Stimulated activated naive B cell treated with anti-CD40 and anti-IgM and Interleukin-4, amounts not matched to agents 10 μg/mL and 1 μg/mL and 100 μg/mL, for 72 hours (primary cell): ENCODE measurements at regions not wholly inside any gene's neighbourhood (a gene's known extent, or its start where the extent isn't known, plus 50 kb on each side); places are given as distances from the start of the nearest gene placed in this dataset.
"Not testable (repeated sequence)": the region's sequence is repeated elsewhere in the genome, so short reads cannot be mapped to it uniquely, and the experiment has no call there.

Experiments
- ATAC-seq, 2 donors: fragments of 150-1000 bp; cut with Tn5 transposase; replicated peaks; 2 replicates each; pipeline ENCODE4 v1.10.0; 2021; ENCODE audit warnings: moderate library complexity in 1 of 2
- DNase-seq: peaks from one replicate; pipeline ENCODE4 v3.0.0; 2021
- H3K27ac Mint-ChIP-seq: one replicate; pipeline ENCODE4 v1.8.0; 2022; ENCODE audit warnings: mild to moderate bottlenecking, mixed read lengths
- H3K27me3 Mint-ChIP-seq, 2 donors: one replicate each; pipeline ENCODE4 v1.8.0; 2022; ENCODE audit warnings: mixed read lengths in 2 of 2
- H3K36me3 Mint-ChIP-seq, 2 donors: one replicate each; pipeline ENCODE4 v1.8.0; 2022; ENCODE audit warnings: mixed read lengths in 2 of 2, mild to moderate bottlenecking in 1 of 2
- H3K4me1 Mint-ChIP-seq, 2 donors: one replicate each; pipeline ENCODE4 v1.8.0; 2022; ENCODE audit warnings: mixed read lengths in 2 of 2, mild to moderate bottlenecking in 1 of 2
- H3K4me3 Mint-ChIP-seq, 2 donors: one replicate each; pipeline ENCODE4 v1.8.0; 2022; ENCODE audit warnings: mild to moderate bottlenecking in 2 of 2, mixed read lengths in 2 of 2, moderate library complexity in 1 of 2
- H3K9me3 Mint-ChIP-seq, 2 donors: one replicate each; pipeline ENCODE4 v1.8.0; 2022; ENCODE audit warnings: mixed read lengths in 2 of 2, mild to moderate bottlenecking in 1 of 2

GRCh38 chr6:27814665-27815424 is 97.4 kb downstream of the OR2B2 start:
- DNase-seq (peak; percentile 80), ATAC-seq (peak; percentile 69 to 73)
- H3K27me3 Mint-ChIP-seq, result peaks cover 0 to 5% of the 10 kb centered on the region in 2 donors
- peaks cover 17 to 39% of the 10 kb centered on the region in 2 donors for H3K4me1 Mint-ChIP-seq
- H3K36me3 Mint-ChIP-seq, result peaks cover 11 to 23% of the 10 kb centered on the region in 2 donors
- peaks cover 3 to 7% of the 10 kb centered on the region in 2 donors for H3K9me3 Mint-ChIP-seq
- H3K27ac Mint-ChIP-seq, result peak overlapping the region; percentile 98
- H3K4me3 Mint-ChIP-seq, result peak overlapping the region; percentile 84 to 90

- Mint-ChIP-seq H3K4me1 (peaks cover 19 to 39% of the 10 kb centered on the region in 2 donors), H3K27ac (peak overlapping the region; percentile 98), H3K36me3 (peaks cover 11 to 23% of the 10 kb centered on the region in 2 donors), H3K4me3 (peak overlapping the region; percentile 84 to 90)
- H3K27me3 Mint-ChIP-seq, H3K9me3 Mint-ChIP-seq, DNase-seq: not testable (repeated sequence)
- ATAC-seq, result peak; percentile 19 to 22
Observed at GRCh38 chr6:27814415-27814664, 97.9 kb downstream of the OR2B2 start.

- H3K36me3 Mint-ChIP-seq, result peaks cover 11 to 25% of the 10 kb centered on the region in 2 donors
- H3K27me3 Mint-ChIP-seq, result peaks cover 0 to 5% of the 10 kb centered on the region in 2 donors
- DNase-seq, result no peak
- H3K9me3 Mint-ChIP-seq, result peaks cover 3 to 7% of the 10 kb centered on the region in 2 donors
- peaks cover 19 to 48% of the 10 kb centered on the region in 2 donors for H3K4me1 Mint-ChIP-seq
- ATAC-seq, result no peak
- H3K4me3 Mint-ChIP-seq, result peak overlapping the region in 1 of 2 donors; percentile 90
- peak overlapping the region; percentile 98 for H3K27ac Mint-ChIP-seq
Observed at GRCh38 chr6:27812805-27813492, 99.2 kb downstream of the OR2B2 start.

- H3K4me1 Mint-ChIP-seq, result peaks cover 22 to 53% of the 10 kb centered on the region in 2 donors
- peaks cover 11 to 25% of the 10 kb centered on the region in 2 donors for H3K36me3 Mint-ChIP-seq
- no peak for ATAC-seq
- peaks cover 0 to 5% of the 10 kb centered on the region in 2 donors for H3K27me3 Mint-ChIP-seq
- DNase-seq, result no peak
- H3K4me3 Mint-ChIP-seq, result no peak overlapping the region
- no peak overlapping the region for H3K27ac Mint-ChIP-seq
- H3K9me3 Mint-ChIP-seq, result peaks cover 3 to 7% of the 10 kb centered on the region in 2 donors
Observed at GRCh38 chr6:27812078-27812804, 100.0 kb downstream of the OR2B2 start.

- peaks cover 3 to 7% of the 10 kb centered on the region in 2 donors for H3K9me3 Mint-ChIP-seq
- ATAC-seq, result no peak
- peaks cover 0 to 5% of the 10 kb centered on the region in 2 donors for H3K27me3 Mint-ChIP-seq
- peaks cover 11 to 25% of the 10 kb centered on the region in 2 donors for H3K36me3 Mint-ChIP-seq
- H3K4me3 Mint-ChIP-seq, result peak overlapping the region; percentile 89 to 91
- peak overlapping the region; percentile 97 for H3K27ac Mint-ChIP-seq
- peaks cover 28 to 62% of the 10 kb centered on the region in 2 donors for H3K4me1 Mint-ChIP-seq
- no peak for DNase-seq
Observed at GRCh38 chr6:27811451-27811772, 100.8 kb downstream of the OR2B2 start.

GRCh38 chr6:27810768-27811450 is 101.3 kb downstream of the OR2B2 start:
- peaks cover 28 to 60% of the 10 kb centered on the region in 2 donors for H3K4me1 Mint-ChIP-seq
- peaks cover 0 to 2% of the 10 kb centered on the region in 2 donors for H3K27me3 Mint-ChIP-seq
- peaks cover 9 to 24% of the 10 kb centered on the region in 2 donors for H3K36me3 Mint-ChIP-seq
- DNase-seq (no peak), ATAC-seq (no peak)
- peaks cover 3 to 5% of the 10 kb centered on the region in 2 donors for H3K9me3 Mint-ChIP-seq
- peak overlapping the region; percentile 97 for H3K27ac Mint-ChIP-seq
- peak overlapping the region; percentile 89 to 91 for H3K4me3 Mint-ChIP-seq

GRCh38 chr6:27809939-27810767 is 102.0 kb downstream of the OR2B2 start:
- Mint-ChIP-seq H3K36me3 (peaks cover 6 to 19% of the 10 kb centered on the region in 2 donors), H3K9me3 (peaks cover 3% of the 10 kb centered on the region in 2 donors), H3K27me3 (peaks cover 5 to 6% of the 10 kb centered on the region in 2 donors), H3K4me1 (peaks cover 25 to 52% of the 10 kb centered on the region in 2 donors), H3K4me3 (peak overlapping the region; percentile 89 to 91), H3K27ac (peak overlapping the region; percentile 97)
- ATAC-seq (peak; percentile 42 to 48), DNase-seq (peak; percentile 85)

GRCh38 chr6:27809067-27809938 is 102.9 kb downstream of the OR2B2 start:
- ATAC-seq, result no peak
- Mint-ChIP-seq H3K9me3 (peaks cover 0 to 1% of the 10 kb centered on the region in 2 donors), H3K4me1 (peaks cover 21 to 45% of the 10 kb centered on the region in 2 donors), H3K27ac (peak overlapping the region; percentile 98), H3K4me3 (peak overlapping the region; percentile 91), H3K27me3 (peaks cover 5 to 7% of the 10 kb centered on the region in 2 donors), H3K36me3 (peaks cover 3 to 12% of the 10 kb centered on the region in 2 donors)
- no peak for DNase-seq

GRCh38 chr6:27808242-27809066 is 103.7 kb downstream of the OR2B2 start:
- peaks cover 17 to 39% of the 10 kb centered on the region in 2 donors for H3K4me1 Mint-ChIP-seq
- peak overlapping the region; percentile 88 to 91 for H3K4me3 Mint-ChIP-seq
- DNase-seq, result peak; percentile 26
- peak overlapping the region; percentile 98 for H3K27ac Mint-ChIP-seq
- peak in 1 of 2 donors; percentile 26 for ATAC-seq
- H3K27me3 Mint-ChIP-seq, H3K9me3 Mint-ChIP-seq: not testable (repeated sequence)
- peaks cover 3 to 10% of the 10 kb centered on the region in 2 donors for H3K36me3 Mint-ChIP-seq

GRCh38 chr6:27807441-27808241 is 104.6 kb downstream of the OR2B2 start:
- DNase-seq (peak; percentile 82), ATAC-seq (peak; percentile 74 to 76)
- Mint-ChIP-seq H3K4me3 (peak overlapping the region; percentile 88 to 91), H3K4me1 (peaks cover 16 to 39% of the 10 kb centered on the region in 2 donors), H3K36me3 (peaks cover 3 to 10% of the 10 kb centered on the region in 2 donors), H3K27ac (peak overlapping the region; percentile 98)
- H3K27me3 Mint-ChIP-seq, H3K9me3 Mint-ChIP-seq: not testable (repeated sequence)

GRCh38 chr6:27806981-27807440 is 105.2 kb downstream of the OR2B2 start:
- H3K27ac Mint-ChIP-seq, result peak overlapping the region; percentile 98
- ATAC-seq, result no peak
- H3K4me1 Mint-ChIP-seq, result peaks cover 16 to 39% of the 10 kb centered on the region in 2 donors
- peak overlapping the region; percentile 88 to 91 for H3K4me3 Mint-ChIP-seq
- peaks cover 3 to 10% of the 10 kb centered on the region in 2 donors for H3K36me3 Mint-ChIP-seq
- H3K9me3 Mint-ChIP-seq, result no peaks in the 10 kb centered on the region
- DNase-seq, result peak; percentile 10
- peaks cover 5 to 7% of the 10 kb centered on the region in 2 donors for H3K27me3 Mint-ChIP-seq
